ENCODE measurements at regions not wholly inside any gene's neighbourhood (a gene's known extent, or its start where the extent isn't known, plus 50 kb on each side); places are given as distances from the start of the nearest gene placed in this dataset.

DNA sequence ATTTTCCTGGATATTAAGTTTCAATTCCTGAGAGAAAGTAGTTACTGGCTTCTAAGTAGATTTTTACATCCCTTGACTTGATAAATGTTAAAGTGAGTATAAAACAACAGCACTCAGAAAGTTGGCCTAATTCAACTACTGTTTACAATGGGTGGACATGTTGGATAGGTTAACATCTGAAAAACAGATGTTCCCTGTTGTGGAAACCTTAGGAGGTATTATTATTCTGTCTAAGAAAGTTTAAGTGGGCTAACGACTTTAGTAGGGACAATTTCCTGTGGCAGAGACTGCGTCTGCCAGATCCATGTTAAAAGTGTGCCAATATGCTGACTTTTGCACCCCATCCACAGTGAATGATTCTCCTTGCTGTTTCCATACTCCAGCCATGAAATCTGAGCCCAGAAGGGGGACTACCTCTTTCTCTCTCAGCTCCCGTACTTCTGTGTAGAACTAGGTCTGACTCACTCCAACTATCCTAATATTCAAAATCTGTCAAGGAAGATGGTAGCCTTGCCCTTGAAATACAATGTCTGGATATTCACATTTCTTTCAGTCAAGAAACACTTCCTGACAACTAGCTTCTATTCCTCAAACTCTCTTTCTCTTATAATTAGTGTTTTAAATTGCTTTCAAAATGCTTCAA is 327.5 kb upstream of the HNRNPA3 start:
- DNase-seq (no peak), ATAC-seq (no peak)
- Histone ChIP-seq H3K4me1 (ENCODE audit: control insufficient read depth, insufficient read depth, low read length) (no peaks in the 10 kb centered on the region), H3K4me3 (ENCODE audit: low read length) (no peak overlapping the region), H3K36me3 (ENCODE audit: control insufficient read depth, insufficient read depth, low read length) (no peaks in the 10 kb centered on the region), H3K27me3 (ENCODE audit: control insufficient read depth, insufficient read depth, low read length) (no peaks in the 10 kb centered on the region), H3K9me3 (ENCODE audit: control insufficient read depth, insufficient read depth, low read length) (no peaks in the 10 kb centered on the region), H3K27ac (ENCODE audit: low read length) (no peak overlapping the region)
- Mint-ChIP-seq H3K9me3 (no peaks in the 10 kb centered on the region), H3K27me3 (ENCODE audit: low read depth in 2 of 2) (no peaks in the 10 kb centered on the region), H3K4me3 (no peak overlapping the region), H3K4me1 (no peaks in the 10 kb centered on the region), H3K36me3 (no peaks in the 10 kb centered on the region), H3K27ac (no peak overlapping the region)
- intact Hi-C loops (cut with micrococcal nuclease), result no loop called here
- TF ChIP-seq, protein P1, sequence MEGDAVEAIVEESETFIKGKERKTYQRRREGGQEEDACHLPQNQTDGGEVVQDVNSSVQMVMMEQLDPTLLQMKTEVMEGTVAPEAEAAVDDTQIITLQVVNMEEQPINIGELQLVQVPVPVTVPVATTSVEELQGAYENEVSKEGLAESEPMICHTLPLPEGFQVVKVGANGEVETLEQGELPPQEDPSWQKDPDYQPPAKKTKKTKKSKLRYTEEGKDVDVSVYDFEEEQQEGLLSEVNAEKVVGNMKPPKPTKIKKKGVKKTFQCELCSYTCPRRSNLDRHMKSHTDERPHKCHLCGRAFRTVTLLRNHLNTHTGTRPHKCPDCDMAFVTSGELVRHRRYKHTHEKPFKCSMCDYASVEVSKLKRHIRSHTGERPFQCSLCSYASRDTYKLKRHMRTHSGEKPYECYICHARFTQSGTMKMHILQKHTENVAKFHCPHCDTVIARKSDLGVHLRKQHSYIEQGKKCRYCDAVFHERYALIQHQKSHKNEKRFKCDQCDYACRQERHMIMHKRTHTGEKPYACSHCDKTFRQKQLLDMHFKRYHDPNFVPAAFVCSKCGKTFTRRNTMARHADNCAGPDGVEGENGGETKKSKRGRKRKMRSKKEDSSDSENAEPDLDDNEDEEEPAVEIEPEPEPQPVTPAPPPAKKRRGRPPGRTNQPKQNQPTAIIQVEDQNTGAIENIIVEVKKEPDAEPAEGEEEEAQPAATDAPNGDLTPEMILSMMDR (IDR thresholded peaks at IDR 0.05), result no peak
- 95% methylated on average over 3 of the region's 3 CpGs for WGBS (ENCODE audit: insufficient coverage)

DNA sequence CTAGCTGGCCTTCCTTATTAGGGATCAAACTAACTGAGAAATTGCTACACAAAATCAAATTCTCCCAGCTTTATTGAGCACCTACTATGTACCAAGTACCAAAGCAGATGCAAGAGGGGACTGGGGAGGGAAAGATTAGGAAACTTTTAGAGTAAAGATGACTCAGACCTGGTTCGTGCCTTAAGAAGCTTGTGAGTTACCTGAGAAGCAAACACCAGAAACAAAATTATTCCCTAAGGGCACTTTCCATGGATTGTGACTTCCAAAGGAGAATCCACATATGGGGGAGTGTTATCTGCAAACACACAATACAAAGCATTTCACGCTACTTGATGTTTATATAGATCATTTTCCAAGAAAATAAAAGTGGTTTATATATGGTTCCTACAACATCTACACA is 326.9 kb upstream of the HNRNPA3 start:
- intact Hi-C loops (cut with micrococcal nuclease), result no loop called here
- H3K27me3 Mint-ChIP-seq (ENCODE audit: low read depth in 2 of 2), result no peaks in the 10 kb centered on the region

DNA sequence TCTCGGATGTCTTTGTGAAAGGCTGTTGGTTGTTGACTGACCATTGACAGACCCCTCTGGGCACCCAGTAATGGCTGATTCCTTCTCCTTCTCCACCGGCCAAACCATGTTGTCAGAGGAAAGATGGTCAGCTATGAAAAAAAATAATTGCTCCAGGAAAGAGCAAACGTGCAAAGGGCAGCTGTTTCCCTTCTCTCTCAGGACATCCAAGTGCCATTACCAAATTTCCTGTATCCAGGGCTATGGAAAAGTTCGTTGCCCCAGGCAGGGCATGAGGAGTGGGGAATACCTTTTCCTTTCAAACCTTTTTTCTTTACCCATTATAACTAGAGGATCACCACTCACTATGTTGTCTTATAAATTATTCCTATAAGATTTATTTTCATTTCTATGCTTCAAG is 321.5 kb upstream of the HNRNPA3 start:
- Histone ChIP-seq H3K27me3 (ENCODE audit: control insufficient read depth, insufficient read depth, low read length) (no peaks in the 10 kb centered on the region), H3K9me3 (ENCODE audit: control insufficient read depth, insufficient read depth, low read length) (no peaks in the 10 kb centered on the region), H3K4me1 (ENCODE audit: control insufficient read depth, insufficient read depth, low read length) (no peaks in the 10 kb centered on the region), H3K27ac (ENCODE audit: low read length) (no peak overlapping the region), H3K4me3 (ENCODE audit: low read length) (no peak overlapping the region), H3K36me3 (ENCODE audit: control insufficient read depth, insufficient read depth, low read length) (no peaks in the 10 kb centered on the region)
- ATAC-seq (no peak), DNase-seq (no peak)
- H3K4me1 Mint-ChIP-seq, result no peaks in the 10 kb centered on the region
- H3K4me3 Mint-ChIP-seq, result no peak overlapping the region
- H3K9me3 Mint-ChIP-seq, result no peaks in the 10 kb centered on the region
- TF ChIP-seq, protein P1 (IDR thresholded peaks at IDR 0.05), result no peak
- WGBS (ENCODE audit: insufficient coverage), result 33% methylated on average over 1 of the region's 4 CpGs
- H3K27me3 Mint-ChIP-seq (ENCODE audit: low read depth in 2 of 2), result peaks cover 0 to 7% of the 10 kb centered on the region in 2 donors
- no peak overlapping the region for H3K27ac Mint-ChIP-seq
- no peaks in the 10 kb centered on the region for H3K36me3 Mint-ChIP-seq
- intact Hi-C loops (cut with micrococcal nuclease), result loop anchor here (10.0 kb wide), 1 partner anchor 496 kb away; no protein-coding TSS in a partner anchor

More for the DNA sequence above, 326.9 kb upstream of the HNRNPA3 start:
- Mint-ChIP-seq H3K27ac (no peak overlapping the region), H3K4me1 (no peaks in the 10 kb centered on the region), H3K36me3 (no peaks in the 10 kb centered on the region), H3K4me3 (no peak overlapping the region), H3K9me3 (no peaks in the 10 kb centered on the region)
- no peaks in the 10 kb centered on the region for H3K4me1 ChIP-seq (ENCODE audit: control insufficient read depth, insufficient read depth, low read length)
- DNase-seq (no peak), ATAC-seq (no peak)
- no peak overlapping the region for H3K4me3 ChIP-seq (ENCODE audit: low read length)
- WGBS (ENCODE audit: insufficient coverage), result 100% methylated on average over 1 of the region's 2 CpGs
- H3K9me3 ChIP-seq (ENCODE audit: control insufficient read depth, insufficient read depth, low read length), result no peaks in the 10 kb centered on the region
- no peaks in the 10 kb centered on the region for H3K27me3 ChIP-seq (ENCODE audit: control insufficient read depth, insufficient read depth, low read length)
- TF ChIP-seq, protein P1 (IDR thresholded peaks at IDR 0.05), result no peak
- H3K36me3 ChIP-seq (ENCODE audit: control insufficient read depth, insufficient read depth, low read length), result no peaks in the 10 kb centered on the region
- H3K27ac ChIP-seq (ENCODE audit: low read length), result no peak overlapping the region

DNA sequence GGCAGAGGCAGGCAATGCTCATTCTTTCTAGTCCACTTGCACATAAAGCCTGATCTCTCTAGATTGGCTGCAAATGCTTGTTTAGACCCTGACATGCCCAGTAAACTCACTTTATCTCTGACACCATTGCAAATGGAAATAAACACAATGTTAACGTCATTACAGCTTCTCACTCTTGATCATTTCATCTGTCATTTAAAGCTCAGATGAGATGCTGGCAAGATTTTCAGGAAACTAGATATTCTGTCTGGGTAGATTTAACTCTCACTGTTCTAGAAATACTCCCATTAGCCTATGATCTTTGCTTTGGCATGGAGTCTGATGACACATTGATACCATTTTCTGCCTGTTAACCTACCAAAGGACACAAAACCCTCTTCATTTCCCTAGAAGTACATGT is 320.7 kb upstream of the HNRNPA3 start:
- Histone ChIP-seq H3K4me3 (ENCODE audit: low read length) (no peak overlapping the region), H3K36me3 (ENCODE audit: control insufficient read depth, insufficient read depth, low read length) (no peaks in the 10 kb centered on the region), H3K27me3 (ENCODE audit: control insufficient read depth, insufficient read depth, low read length) (no peaks in the 10 kb centered on the region), H3K9me3 (ENCODE audit: control insufficient read depth, insufficient read depth, low read length) (no peaks in the 10 kb centered on the region), H3K27ac (ENCODE audit: low read length) (no peak overlapping the region), H3K4me1 (ENCODE audit: control insufficient read depth, insufficient read depth, low read length) (no peaks in the 10 kb centered on the region)
- intact Hi-C loops (cut with micrococcal nuclease), result loop anchor here (10.0 kb wide), 1 partner anchor 497 kb away; no protein-coding TSS in a partner anchor
- ATAC-seq (no peak), DNase-seq (no peak)
- 78% methylated on average over 1 of the region's 1 CpG for WGBS (ENCODE audit: insufficient coverage)
- H3K27me3 Mint-ChIP-seq (ENCODE audit: low read depth in 2 of 2), result peaks cover 0 to 7% of the 10 kb centered on the region in 2 donors
- H3K36me3 Mint-ChIP-seq, result no peaks in the 10 kb centered on the region
- no peak overlapping the region for H3K4me3 Mint-ChIP-seq
- TF ChIP-seq, protein P1 (IDR thresholded peaks at IDR 0.05), result no peak
- H3K27ac Mint-ChIP-seq, result no peak overlapping the region
- no peaks in the 10 kb centered on the region for H3K4me1 Mint-ChIP-seq
- H3K9me3 Mint-ChIP-seq, result no peaks in the 10 kb centered on the region

Data from natural killer cell (primary cell).